GM23248 (cell line): ENCODE measurements at regions not wholly inside any gene's neighbourhood (a gene's known extent, or its start where the extent isn't known, plus 50 kb on each side); places are given as distances from the start of the nearest gene placed in this dataset.

ENCODE experiments used
- EZH2 ChIP-seq: fragments of 200-600 bp; sonication (generic); IDR thresholded peaks from 2 replicates; pipeline ENCODE4 v1.6.1; 2018; ENCODE audit warnings: antibody characterized with exemption, mild to moderate bottlenecking; ENCODE audit not compliant: insufficient read depth, poor library complexity, severe bottlenecking
- EZH2phosphoT487 ChIP-seq: fragments of 200-600 bp; sonication (generic); IDR thresholded peaks from 2 replicates; pipeline ENCODE4 v1.6.1; 2018; ENCODE audit warnings: antibody characterized with exemption, moderate library complexity, mild to moderate bottlenecking, low read depth; ENCODE audit not compliant: insufficient read depth

GRCh38 chr9:134533850-134534588, 107.6 kb upstream of the COL5A1 start:
- TF ChIP-seq EZH2 (no peak), EZH2phosphoT487 (no peak)
